CD14-positive monocyte (primary cell): ENCODE measurements at regions not wholly inside any gene's neighbourhood (a gene's known extent, or its start where the extent isn't known, plus 50 kb on each side); places are given as distances from the start of the nearest gene placed in this dataset.

Experiments
- DNase-seq, 3 donors: peaks; one replicate each; pipeline ENCODE4 v3.0.0-alpha.2; 2011 to 2022
- H2AFZ ChIP-seq: 2 replicates; pipeline ENCODE4 v1.6.0; 2012; ENCODE audit warnings: mild to moderate bottlenecking, low read depth, low read length, inconsistent platforms; ENCODE audit not compliant: insufficient read depth, poor library complexity, severe bottlenecking
- H3K27ac ChIP-seq, 2 donors: 1 replicate in 1 of 2; 2 replicates in 1 of 2; pipeline ENCODE4 v1.5.1; 2012 to 2013; ENCODE audit warnings: low read length in 2 of 2, control low read depth in 1 of 2, inconsistent platforms in 1 of 2, low read depth in 1 of 2, mild to moderate bottlenecking in 1 of 2
- H3K27me3 ChIP-seq, 2 donors: one replicate each; pipeline versions ENCODE4 v1.6.0 to v1.6.1; 2011 to 2013; ENCODE audit warnings: low read length in 2 of 2; ENCODE audit not compliant: control insufficient read depth in 2 of 2, insufficient read depth in 2 of 2
- H3K36me3 ChIP-seq, 2 donors: replicated peaks in 1 of 2; 1 replicate in 1 of 2; 2 replicates in 1 of 2; pipeline versions ENCODE4 v1.5.1 to v1.6.1; 2012 to 2013; ENCODE audit warnings: low read length in 2 of 2, control low read depth in 1 of 2, inconsistent platforms in 1 of 2, mild to moderate bottlenecking in 1 of 2; ENCODE audit not compliant: insufficient read depth in 2 of 2, control insufficient read depth in 1 of 2
- H3K4me1 ChIP-seq, 2 donors: 1 replicate in 1 of 2; 2 replicates in 1 of 2; pipeline versions ENCODE4 v1.5.1 to v1.6.1; 2012 to 2013; ENCODE audit warnings: low read length in 2 of 2, control low read depth in 1 of 2, inconsistent platforms in 1 of 2, mild to moderate bottlenecking in 1 of 2, moderate library complexity in 1 of 2; ENCODE audit not compliant: insufficient read depth in 2 of 2, control insufficient read depth in 1 of 2
- H3K4me2 ChIP-seq: replicated peaks from 2 replicates; pipeline ENCODE3; 2012; ENCODE audit warnings: low read length, moderate library complexity, mild to moderate bottlenecking; ENCODE audit not compliant: poor library complexity, severe bottlenecking; ENCODE audit errors: extremely low read depth
- H3K4me3 ChIP-seq, 3 experiments: fragments of 200-600 bp in 1 of 3; sonication (generic) in 1 of 3; replicated peaks in 1 of 3; 1 replicate in 2 of 3; 2 replicates in 1 of 3; pipeline ENCODE4 v1.5.1; 2011 to 2013; ENCODE audit warnings: low read length in 3 of 3, mild to moderate bottlenecking in 3 of 3, control low read depth in 2 of 3, low read depth in 2 of 3, inconsistent platforms in 1 of 3, moderate library complexity in 1 of 3
- H3K79me2 ChIP-seq: 2 replicates; pipeline ENCODE4 v1.6.0; 2012; ENCODE audit warnings: mild to moderate bottlenecking, control low read depth, inconsistent platforms, low read length, moderate library complexity; ENCODE audit not compliant: insufficient read depth
- H3K9ac ChIP-seq: 2 replicates; pipeline ENCODE4 v1.6.0; 2017; ENCODE audit warnings: low read length, mild to moderate bottlenecking; ENCODE audit not compliant: insufficient read depth, poor library complexity, severe bottlenecking
- H3K9me3 ChIP-seq, 2 donors: replicated peaks in 1 of 2; 1 replicate in 1 of 2; 2 replicates in 1 of 2; pipeline versions ENCODE4 v1.5.1 to v1.6.1; 2012 to 2013; ENCODE audit warnings: low read length in 2 of 2, control low read depth in 1 of 2; ENCODE audit not compliant: control insufficient read depth in 1 of 2, insufficient read depth in 1 of 2
- H4K20me1 ChIP-seq: 2 replicates; pipeline ENCODE4 v1.6.0; 2012; ENCODE audit warnings: mild to moderate bottlenecking, low read length, control low read depth, moderate library complexity; ENCODE audit not compliant: insufficient read depth
- H3K27ac Mint-ChIP-seq, 7 donors: one replicate each; pipeline ENCODE4 v1.8.0; 2020; ENCODE audit warnings: mild to moderate bottlenecking in 7 of 7, mixed read lengths in 7 of 7, moderate library complexity in 6 of 7, inconsistent platforms in 2 of 7
- H3K27me3 Mint-ChIP-seq, 3 donors: one replicate each; pipeline ENCODE4 v1.8.0; 2021 to 2022; ENCODE audit warnings: low read depth in 3 of 3, mild to moderate bottlenecking in 3 of 3, mixed read lengths in 3 of 3, moderate library complexity in 3 of 3, inconsistent platforms in 1 of 3
- H3K36me3 Mint-ChIP-seq, 2 donors: one replicate each; pipeline ENCODE4 v1.8.0; 2020; ENCODE audit warnings: mixed read lengths in 2 of 2, inconsistent platforms in 1 of 2, mild to moderate bottlenecking in 1 of 2
- H3K4me1 Mint-ChIP-seq: one replicate; pipeline ENCODE4 v1.8.0; 2020; ENCODE audit warnings: mild to moderate bottlenecking, mixed read lengths
- H3K4me3 Mint-ChIP-seq, 2 donors: one replicate each; pipeline ENCODE4 v1.8.0; 2020; ENCODE audit warnings: mild to moderate bottlenecking in 2 of 2, mixed read lengths in 2 of 2, moderate library complexity in 1 of 2
- H3K9me3 Mint-ChIP-seq, 7 donors: one replicate each; pipeline ENCODE4 v1.8.0; 2020 to 2022; ENCODE audit warnings: mixed read lengths in 7 of 7, mild to moderate bottlenecking in 6 of 7, moderate library complexity in 6 of 7, inconsistent platforms in 2 of 7
- WGBS: methylation state at CpG from one replicate; pipeline ENCODE4 v1.1.5; 2013; ENCODE audit warnings: missing lambda C conversion rate; ENCODE audit not compliant: insufficient coverage; 5-methylcytosine and 5-hydroxymethylcytosine counted together
- intact Hi-C, 2 donors: fragments of 100-400 bp; cut with micrococcal nuclease; formaldehyde crosslinking; loops; one replicate each; pipeline versions ENCODE4 v1.15.0 to v1.15.1; 2023
- TF ChIP-seq, protein P1 (sequence below): fragments of 200-600 bp; IDR thresholded peaks from one replicate; pipeline ENCODE4 v1.8.0; 2022; ENCODE audit warnings: antibody characterized with exemption, mild to moderate bottlenecking

DNA sequence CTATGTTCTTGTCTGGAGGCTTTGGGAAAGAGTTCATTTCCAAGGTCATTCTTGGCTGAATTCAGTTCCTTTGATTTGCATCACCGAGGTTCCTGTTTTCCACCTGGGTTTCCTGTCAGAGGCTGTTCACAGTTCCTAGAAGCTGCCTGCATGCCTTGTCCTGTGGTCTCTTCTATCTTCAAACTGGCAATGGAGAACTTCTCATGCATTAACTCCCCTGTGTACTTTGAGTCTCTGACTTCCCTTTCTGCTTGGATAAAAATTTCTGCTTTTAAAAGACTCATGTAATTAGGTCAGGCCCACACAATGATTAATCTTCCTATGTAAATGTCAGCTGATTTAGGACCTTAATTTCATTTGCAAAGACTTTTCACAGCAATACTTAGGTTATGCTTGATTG lies 499.3 kb upstream of the FANCL start:
- Histone ChIP-seq H3K79me2 (no peaks in the 10 kb centered on the region), H3K4me1 (no peaks in the 10 kb centered on the region), H3K4me3 (no peak overlapping the region), H3K27me3 (no peaks in the 10 kb centered on the region), H3K27ac (no peak overlapping the region), H3K9me3 (no peaks in the 10 kb centered on the region), H3K36me3 (no peaks in the 10 kb centered on the region), H3K4me2 (no peak overlapping the region), H3K9ac (no peak overlapping the region), H2AFZ (no peak overlapping the region), H4K20me1 (no peaks in the 10 kb centered on the region)
- Mint-ChIP-seq H3K9me3 (peaks cover 0 to 10% (median 6%) of the 10 kb centered on the region in 7 donors), H3K27ac (no peak overlapping the region), H3K4me3 (no peak overlapping the region), H3K4me1 (peaks cover 4% of the 10 kb centered on the region), H3K36me3 (no peaks in the 10 kb centered on the region), H3K27me3 (no peaks in the 10 kb centered on the region)
- DNase-seq, result no peak
- intact Hi-C loops, result no loop called here
- TF ChIP-seq, protein P1, sequence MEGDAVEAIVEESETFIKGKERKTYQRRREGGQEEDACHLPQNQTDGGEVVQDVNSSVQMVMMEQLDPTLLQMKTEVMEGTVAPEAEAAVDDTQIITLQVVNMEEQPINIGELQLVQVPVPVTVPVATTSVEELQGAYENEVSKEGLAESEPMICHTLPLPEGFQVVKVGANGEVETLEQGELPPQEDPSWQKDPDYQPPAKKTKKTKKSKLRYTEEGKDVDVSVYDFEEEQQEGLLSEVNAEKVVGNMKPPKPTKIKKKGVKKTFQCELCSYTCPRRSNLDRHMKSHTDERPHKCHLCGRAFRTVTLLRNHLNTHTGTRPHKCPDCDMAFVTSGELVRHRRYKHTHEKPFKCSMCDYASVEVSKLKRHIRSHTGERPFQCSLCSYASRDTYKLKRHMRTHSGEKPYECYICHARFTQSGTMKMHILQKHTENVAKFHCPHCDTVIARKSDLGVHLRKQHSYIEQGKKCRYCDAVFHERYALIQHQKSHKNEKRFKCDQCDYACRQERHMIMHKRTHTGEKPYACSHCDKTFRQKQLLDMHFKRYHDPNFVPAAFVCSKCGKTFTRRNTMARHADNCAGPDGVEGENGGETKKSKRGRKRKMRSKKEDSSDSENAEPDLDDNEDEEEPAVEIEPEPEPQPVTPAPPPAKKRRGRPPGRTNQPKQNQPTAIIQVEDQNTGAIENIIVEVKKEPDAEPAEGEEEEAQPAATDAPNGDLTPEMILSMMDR, result no peak
- no CpG with 5 or more reads among the region's 1 CpG for WGBS

- Histone ChIP-seq H3K4me3 (no peak overlapping the region), H4K20me1 (no peaks in the 10 kb centered on the region), H3K36me3 (no peaks in the 10 kb centered on the region), H3K27ac (no peak overlapping the region), H3K27me3 (no peaks in the 10 kb centered on the region), H3K4me2 (no peak overlapping the region), H3K4me1 (no peaks in the 10 kb centered on the region), H3K9me3 (no peaks in the 10 kb centered on the region), H2AFZ (no peak overlapping the region), H3K9ac (no peak overlapping the region), H3K79me2 (no peaks in the 10 kb centered on the region)
- Mint-ChIP-seq H3K27me3 (no peaks in the 10 kb centered on the region), H3K4me1 (peaks cover 8% of the 10 kb centered on the region), H3K36me3 (no peaks in the 10 kb centered on the region), H3K4me3 (no peak overlapping the region), H3K9me3 (peaks cover 0 to 3% (median 2%) of the 10 kb centered on the region in 7 donors), H3K27ac (no peak overlapping the region)
- no peak for DNase-seq
- WGBS, result no CpG with 5 or more reads among the region's 1 CpG
- intact Hi-C loops, result no loop called here
- TF ChIP-seq, protein P1, result no peak
These were observed 497.9 kb upstream of the FANCL start for GRCh38 chr2:58739033-58739432.
